IMR-90 (cell line): ENCODE measurements at regions not wholly inside any gene's neighbourhood (a gene's known extent, or its start where the extent isn't known, plus 50 kb on each side); places are given as distances from the start of the nearest gene placed in this dataset.

ENCODE experiments used
- ATAC-seq: fragments of 200-7000 bp; cut with Tn5 transposase; 2 replicates; pipeline ENCODE4 v1.9.1; 2020; ENCODE audit warnings: low read depth, mild to moderate bottlenecking, moderate library complexity
- BruUV-seq: library from RNA; stranded (reverse); fragments of 400-500 nt; replicated peaks from 2 replicates; lab custom pipeline; 2021; lab: Mats Ljungman, UMichigan
- CTCF ChIA-PET: fragments of 300-600 bp; formaldehyde crosslinking; extraction: SDS; loops from one replicate; lab custom pipeline; 2021; ENCODE audit warnings: antibody characterized with exemption; lab: Yijun Ruan, JAX
- POLR2A ChIA-PET: fragments of 300-600 bp; sonication (Branson Sonifier 250); formaldehyde crosslinking; loops from one replicate; lab custom pipeline; 2022; ENCODE audit warnings: antibody characterized with exemption; ENCODE audit not compliant: unreplicated experiment; lab: Charles Lee
- DNase-seq: peaks from one replicate; pipeline ENCODE4 v3.0.0; 2013
- H2AFZ ChIP-seq: replicated peaks from 2 replicates; pipeline ENCODE3; 2013; ENCODE audit warnings: low read length, mild to moderate bottlenecking; ENCODE audit not compliant: poor library complexity
- H2AK5ac ChIP-seq: 2 replicates; pipeline ENCODE4 v1.6.1; 2013; ENCODE audit warnings: low read depth, low read length, inconsistent platforms
- H2AK9ac ChIP-seq: replicated peaks from 2 replicates; pipeline ENCODE3; 2013; ENCODE audit warnings: mild to moderate bottlenecking, low read depth, low read length, moderate library complexity; ENCODE audit not compliant: poor library complexity
- H2BK120ac ChIP-seq: 2 replicates; pipeline ENCODE4 v1.6.1; 2013; ENCODE audit warnings: low read depth, low read length, inconsistent platforms
- H2BK15ac ChIP-seq: 3 replicates; pipeline ENCODE4 v1.6.1; 2013; ENCODE audit warnings: low read depth, low read length, inconsistent platforms
- H2BK20ac ChIP-seq: 2 replicates; pipeline ENCODE4 v1.6.1; 2013; ENCODE audit warnings: low read depth, mild to moderate bottlenecking, inconsistent platforms, low read length, moderate library complexity
- H2BK5ac ChIP-seq: 2 replicates; pipeline ENCODE4 v1.6.1; 2013; ENCODE audit warnings: mild to moderate bottlenecking, low read depth, low read length, inconsistent platforms; ENCODE audit not compliant: poor library complexity, severe bottlenecking
- H3K14ac ChIP-seq: replicated peaks from 2 replicates; pipeline ENCODE4 v1.6.1; 2013; ENCODE audit warnings: low read depth, low read length, inconsistent platforms
- H3K18ac ChIP-seq: 2 replicates; pipeline ENCODE4 v1.6.1; 2013; ENCODE audit warnings: low read depth, low read length, control low read depth
- H3K23ac ChIP-seq: 2 replicates; pipeline ENCODE4 v1.6.1; 2013; ENCODE audit warnings: low read depth, low read length, inconsistent platforms
- H3K27ac ChIP-seq: 2 replicates; pipeline ENCODE4 v1.5.1; 2013; ENCODE audit warnings: mild to moderate bottlenecking, control low read depth, low read length; ENCODE audit not compliant: insufficient read depth
- H3K27me3 ChIP-seq: 2 replicates; pipeline ENCODE4 v1.6.1; 2013; ENCODE audit warnings: low read length; ENCODE audit not compliant: control insufficient read depth, insufficient read depth
- H3K36me3 ChIP-seq: 2 replicates; pipeline ENCODE4 v1.6.1; 2013; ENCODE audit warnings: low read length, mixed read lengths; ENCODE audit not compliant: control insufficient read depth, insufficient read depth
- H3K4ac ChIP-seq: 2 replicates; pipeline ENCODE4 v1.6.1; 2013; ENCODE audit warnings: low read depth, low read length, inconsistent platforms
- H3K4me1 ChIP-seq: 2 replicates; pipeline ENCODE4 v1.6.1; 2013; ENCODE audit warnings: low read length, mixed read lengths; ENCODE audit not compliant: control insufficient read depth, insufficient read depth
- H3K4me2 ChIP-seq: 2 replicates; pipeline ENCODE4 v1.6.1; 2013; ENCODE audit warnings: low read depth, mild to moderate bottlenecking, control low read depth, low read length, moderate library complexity
- H3K4me3 ChIP-seq: 2 replicates; pipeline ENCODE4 v1.5.1; 2013; ENCODE audit warnings: low read depth, mild to moderate bottlenecking, control low read depth, low read length, moderate library complexity; ENCODE audit not compliant: insufficient read depth
- H3K56ac ChIP-seq: 2 replicates; pipeline ENCODE4 v1.6.1; 2013; ENCODE audit warnings: low read length, inconsistent platforms; ENCODE audit not compliant: insufficient read depth; ENCODE audit errors: extremely low read depth
- H3K79me1 ChIP-seq, 2 experiments: 2 replicates each; pipeline ENCODE4 v1.6.1; 2013; ENCODE audit warnings: low read length in 2 of 2, inconsistent platforms in 1 of 2, low read depth in 1 of 2
- H3K9ac ChIP-seq: 2 replicates; pipeline ENCODE4 v1.6.1; 2013; ENCODE audit warnings: low read depth, low read length, control low read depth
- H3K9me1 ChIP-seq: 2 replicates; pipeline ENCODE4 v1.6.1; 2013; ENCODE audit warnings: low read length, inconsistent platforms; ENCODE audit not compliant: insufficient read depth
- H3K9me3 ChIP-seq: 2 replicates; pipeline ENCODE4 v1.6.1; 2013; ENCODE audit warnings: low read length; ENCODE audit not compliant: control insufficient read depth, insufficient read depth
- H4K20me1 ChIP-seq: 2 replicates; pipeline ENCODE4 v1.6.1; 2013; ENCODE audit warnings: low read length, inconsistent platforms; ENCODE audit not compliant: insufficient read depth
- H4K5ac ChIP-seq: 2 replicates; pipeline ENCODE4 v1.6.1; 2013; ENCODE audit warnings: mild to moderate bottlenecking, low read depth, low read length, control low read depth
- H4K8ac ChIP-seq, 2 experiments: 2 replicates each; pipeline ENCODE4 v1.6.1; 2013; ENCODE audit warnings: low read depth in 2 of 2, low read length in 2 of 2, control low read depth in 1 of 2, inconsistent platforms in 1 of 2
- H4K91ac ChIP-seq: 2 replicates; pipeline ENCODE4 v1.6.1; 2013; ENCODE audit warnings: low read depth, low read length, inconsistent platforms; ENCODE audit not compliant: insufficient read depth
- CEBPB ChIP-seq: IDR thresholded peaks from 2 replicates; pipeline ENCODE4 v1.6.1; 2012; ENCODE audit warnings: low read depth, low read length, improper control_type of control experiment
- CTCF ChIP-seq: conservative IDR thresholded peaks from 2 replicates; pipeline ENCODE4 v1.5.1; 2012; ENCODE audit warnings: mild to moderate bottlenecking, low read depth, low read length, improper control_type of control experiment
- FOS ChIP-seq: fragments of 150-350 bp; IDR thresholded peaks from 2 replicates; pipeline ENCODE4 v1.6.1; 2016; ENCODE audit warnings: low read depth, low read length
- NFE2L2 ChIP-seq: fragments of 150-350 bp; IDR thresholded peaks from 2 replicates; pipeline ENCODE4 v1.6.1; 2016; ENCODE audit warnings: low read depth, mild to moderate bottlenecking, low read length
- POLR2A ChIP-seq: IDR thresholded peaks from 2 replicates; pipeline ENCODE4 v1.6.1; 2012; ENCODE audit warnings: mild to moderate bottlenecking, low read depth, low read length
- RAD21 ChIP-seq: IDR thresholded peaks from 2 replicates; pipeline ENCODE4 v1.6.1; 2012; ENCODE audit warnings: low read length, improper control_type of control experiment
- RCOR1 ChIP-seq: IDR thresholded peaks from 2 replicates; pipeline ENCODE4 v1.6.1; 2012; ENCODE audit warnings: mild to moderate bottlenecking, low read length, improper control_type of control experiment; ENCODE audit not compliant: insufficient replicate concordance
- dilution Hi-C: fragments of 300-500 bp; cut with HindIII; formaldehyde crosslinking; loops from one replicate; pipeline ENCODE4 v1.14.3; 2018; ENCODE audit warnings: low sequenced_read_pairs; ENCODE audit not compliant: unreplicated experiment
- in situ Hi-C: fragments of 300-500 bp; cut with MboI; formaldehyde crosslinking; loops from 3 replicates; pipeline ENCODE4 v1.14.3; 2019; ENCODE audit warnings: low sequenced_read_pairs, inconsistent platforms, mixed read lengths
- intact Hi-C: fragments of 100-400 bp; cut with micrococcal nuclease; formaldehyde crosslinking; loops from 2 replicates; pipeline ENCODE4 v1.10.0; 2022

GRCh38 chr1:69103213-69103612 lies 464.5 kb upstream of the LRRC7 start:
- no peak overlapping the region for H3K4me2 ChIP-seq
- no peak overlapping the region for H4K5ac ChIP-seq
- no peak overlapping the region for H3K4me3 ChIP-seq
- POLR2A ChIA-PET = no interaction called here
- H3K23ac ChIP-seq = no peak overlapping the region
- no peak overlapping the region for H2AFZ ChIP-seq
- H2BK15ac ChIP-seq = no peak overlapping the region
- H4K20me1 ChIP-seq = no peaks in the 10 kb centered on the region
- H4K91ac ChIP-seq = no peak overlapping the region
- H3K79me1 ChIP-seq = no peaks in the 10 kb centered on the region
- no peak overlapping the region for H2BK120ac ChIP-seq
- intact Hi-C loops (no loop called here), in situ Hi-C loops (no loop called here), dilution Hi-C loops (no loop called here)
- H4K8ac ChIP-seq = no peak overlapping the region
- ATAC-seq (no peak), DNase-seq (no peak)
- no peak overlapping the region for H3K9ac ChIP-seq
- no peaks in the 10 kb centered on the region for H3K27me3 ChIP-seq
- H3K9me1 ChIP-seq = no peaks in the 10 kb centered on the region
- no peaks in the 10 kb centered on the region for H3K36me3 ChIP-seq
- no peak overlapping the region for H2BK20ac ChIP-seq
- no peak overlapping the region for H2BK5ac ChIP-seq
- H3K18ac ChIP-seq = no peak overlapping the region
- no peak overlapping the region for H2AK9ac ChIP-seq
- no peak overlapping the region for H3K14ac ChIP-seq
- TF ChIP-seq CEBPB (no peak), CTCF (no peak), FOS (no peak), RAD21 (no peak), POLR2A (no peak), RCOR1 (no peak), NFE2L2 (no peak)
- H3K9me3 ChIP-seq = 0 out of 2 replicates have a peak, but pooled peaks cover 1% of the 10 kb centered on the region
- H3K4ac ChIP-seq = no peak overlapping the region
- no peak overlapping the region for H2AK5ac ChIP-seq
- H3K4me1 ChIP-seq = no peaks in the 10 kb centered on the region
- H3K27ac ChIP-seq = no peak overlapping the region
- CTCF ChIA-PET = no interaction called here
- H3K56ac ChIP-seq = no peak overlapping the region
- no TSS peak for BruUV-seq
